HCT116 (cell line): ENCODE measurements at regions not wholly inside any gene's neighbourhood (a gene's known extent, or its start where the extent isn't known, plus 50 kb on each side); places are given as distances from the start of the nearest gene placed in this dataset.
A peak's percentile ranks its signal among the peaks of the same experiment; 100 is the strongest.

Experiments used
- ATAC-seq: fragments of 200-7000 bp; cut with Tn5 transposase; 2 replicates; pipeline ENCODE4 v1.9.1; 2020; ENCODE audit warnings: mild to moderate bottlenecking, moderate library complexity
- BruUV-seq: library from RNA; stranded (reverse); fragments of 400-500 nt; replicated peaks from 2 replicates; lab custom pipeline; 2021; lab: Mats Ljungman, UMichigan
- CTCF ChIA-PET: fragments of 300-600 bp; sonication (Branson Sonifier 250); formaldehyde crosslinking; loops from one replicate; lab custom pipeline; 2021; ENCODE audit warnings: antibody characterized with exemption; lab: Charles Lee
- POLR2A ChIA-PET: fragments of 300-600, 350-600 bp; sonication (Branson Sonifier 250); formaldehyde crosslinking; loops from one replicate; lab custom pipeline; 2021; ENCODE audit warnings: antibody characterized with exemption; lab: Charles Lee
- RAD21 ChIA-PET, 2 experiments: fragments of 300-600 bp; sonication (Branson Sonifier 250); formaldehyde crosslinking; loops; one replicate each; lab custom pipeline; 2023; ENCODE audit warnings: low total read pairs in 2 of 2; ENCODE audit not compliant: uncharacterized antibody in 2 of 2, unreplicated experiment in 2 of 2, low non-redundant PET in 1 of 2; lab: Charles Lee
- DNase-seq: peaks from one replicate; pipeline ENCODE4 v3.0.0-alpha.2; 2010; ENCODE audit warnings: low read depth, low spot score
- H2AFZ ChIP-seq: fragments of 200-600 bp; shearing (Covaris generic), sonication (generic); 2 replicates; pipeline ENCODE4 v1.6.1; 2017; ENCODE audit warnings: low read depth, mixed run types, mixed read lengths, antibody characterized with exemption, low read length; ENCODE audit not compliant: poor library complexity, severe bottlenecking
- H3K27ac ChIP-seq: 2 replicates; pipeline ENCODE4 v1.5.1; 2012; ENCODE audit warnings: low read depth, low read length
- H3K27me3 ChIP-seq: fragments of 200-600 bp; sonication (generic); 2 replicates; pipeline ENCODE4 v1.6.1; 2016; ENCODE audit warnings: mixed run types, low read length, mixed read lengths; ENCODE audit not compliant: insufficient read depth
- H3K36me3 ChIP-seq, 2 experiments: fragments of 200-500 bp in 1 of 2; fragments of 200-600 bp in 1 of 2; sonication (Bioruptor generic) in 1 of 2; sonication (generic) in 1 of 2; 2 replicates each; pipeline versions ENCODE4 v1.5.1 to v1.6.1; 2014 to 2016; ENCODE audit warnings: low read length in 2 of 2, inconsistent platforms in 1 of 2, mixed read lengths in 1 of 2, mixed run types in 1 of 2; ENCODE audit not compliant: insufficient read depth in 2 of 2, control insufficient read depth in 1 of 2
- H3K4me1 ChIP-seq, 2 experiments: fragments of 200-600 bp in 1 of 2; sonication (generic) in 1 of 2; 2 replicates each; pipeline versions ENCODE4 v1.5.1 to v1.6.1; 2012 to 2017; ENCODE audit warnings: low read length in 2 of 2, inconsistent platforms in 1 of 2, mild to moderate bottlenecking in 1 of 2, mixed read lengths in 1 of 2, mixed run types in 1 of 2, moderate library complexity in 1 of 2; ENCODE audit not compliant: insufficient read depth in 2 of 2, control insufficient read depth in 1 of 2
- H3K4me2 ChIP-seq: fragments of 200-600 bp; sonication (generic); 2 replicates; pipeline ENCODE4 v1.6.1; 2017; ENCODE audit warnings: mixed run types, low read length, mixed read lengths
- H3K4me3 ChIP-seq, 2 experiments: fragments of 200-600 bp in 1 of 2; sonication (generic) in 1 of 2; replicated peaks in 1 of 2; 2 replicates each; pipeline ENCODE4 v1.5.1; 2011 to 2016; ENCODE audit warnings: low read length in 2 of 2, control low read depth in 1 of 2, low read depth in 1 of 2, mild to moderate bottlenecking in 1 of 2, mixed read lengths in 1 of 2, mixed run types in 1 of 2
- H3K79me2 ChIP-seq: fragments of 200-600 bp; sonication (generic); 2 replicates; pipeline ENCODE4 v1.6.1; 2017; ENCODE audit warnings: mild to moderate bottlenecking, mixed run types, low read length, moderate library complexity, mixed read lengths; ENCODE audit not compliant: insufficient read depth
- H3K9ac ChIP-seq: fragments of 200-600 bp; sonication (generic); 2 replicates; pipeline ENCODE4 v1.6.1; 2016; ENCODE audit warnings: low read length, mixed read lengths
- H3K9me2 ChIP-seq: fragments of 200-600 bp; sonication (generic), shearing (Covaris generic); 2 replicates; pipeline ENCODE4 v1.6.1; 2017; ENCODE audit warnings: mixed run types, mild to moderate bottlenecking, moderate library complexity; ENCODE audit not compliant: insufficient read depth
- H3K9me3 ChIP-seq, 2 experiments: fragments of 200-500 bp in 1 of 2; fragments of 200-600 bp in 1 of 2; sonication (Bioruptor generic) in 1 of 2; sonication (generic) in 1 of 2; 2 replicates each; pipeline ENCODE4 v1.6.1; 2014 to 2017; ENCODE audit warnings: low read length in 2 of 2, mixed read lengths in 2 of 2, inconsistent platforms in 1 of 2, low read depth in 1 of 2, mild to moderate bottlenecking in 1 of 2, mixed run types in 1 of 2, moderate library complexity in 1 of 2; ENCODE audit not compliant: control insufficient read depth in 1 of 2, insufficient read depth in 1 of 2
- H4K20me1 ChIP-seq: fragments of 200-600 bp; sonication (generic), shearing (Covaris generic); 2 replicates; pipeline ENCODE4 v1.6.1; 2017; ENCODE audit warnings: mixed run types, mild to moderate bottlenecking, moderate library complexity; ENCODE audit not compliant: insufficient read depth
- CBX3 ChIP-seq: IDR thresholded peaks from 2 replicates; pipeline ENCODE4 v1.6.1; 2012; ENCODE audit warnings: low read depth
- CEBPB ChIP-seq: IDR thresholded peaks from 2 replicates; pipeline ENCODE4 v1.6.1; 2012; ENCODE audit warnings: low read depth
- EGR1 ChIP-seq: IDR thresholded peaks from 2 replicates; pipeline ENCODE4 v1.6.1; 2012; ENCODE audit warnings: low read depth
- EZH2phosphoT487 ChIP-seq: fragments of 200-600 bp; IDR thresholded peaks from 2 replicates; pipeline ENCODE4 v1.6.1; 2018; ENCODE audit warnings: antibody characterized with exemption, borderline replicate concordance
- JUND ChIP-seq: IDR thresholded peaks from 2 replicates; pipeline ENCODE4 v1.6.1; 2012
- SP1 ChIP-seq: IDR thresholded peaks from 2 replicates; pipeline ENCODE4 v1.6.1; 2012; ENCODE audit warnings: low read depth
- TCF7L2 ChIP-seq: IDR thresholded peaks from 2 replicates; pipeline ENCODE4 v1.7.0; 2011; ENCODE audit warnings: borderline replicate concordance, inconsistent platforms; ENCODE audit not compliant: insufficient read depth, insufficient read length; ENCODE audit errors: extremely low read depth
- YY1 ChIP-seq: IDR thresholded peaks from 2 replicates; pipeline ENCODE4 v1.6.1; 2011; ENCODE audit warnings: low read length, low read depth, moderate library complexity, mild to moderate bottlenecking; ENCODE audit not compliant: insufficient replicate concordance; ENCODE audit errors: extremely low read depth
- intact Hi-C: fragments of 100-400 bp; cut with micrococcal nuclease; formaldehyde crosslinking; loops from 2 replicates; pipeline ENCODE4 v1.10.0; 2022
- TF ChIP-seq, protein P1 (sequence below), 3 experiments: fragments of 200-600 bp in 1 of 3; sonication (generic) in 1 of 3; IDR thresholded peaks in 2 of 3; conservative IDR thresholded peaks in 1 of 3; 2 replicates each; pipeline ENCODE4 v1.5.1; 2012 to 2017; ENCODE audit warnings: low read depth in 2 of 3, low read length in 2 of 3, antibody characterized with exemption in 1 of 3, borderline replicate concordance in 1 of 3, control low read depth in 1 of 3, mild to moderate bottlenecking in 1 of 3, mixed read lengths in 1 of 3, mixed run types in 1 of 3, moderate library complexity in 1 of 3; ENCODE audit not compliant: insufficient read depth in 1 of 3
- TF ChIP-seq, protein P2 (sequence below): IDR thresholded peaks from 2 replicates; pipeline ENCODE4 v1.6.1; 2012
- TF ChIP-seq, protein P3 (sequence below): IDR thresholded peaks from 2 replicates; pipeline ENCODE4 v1.6.1; 2012; ENCODE audit warnings: low read depth

DNA sequence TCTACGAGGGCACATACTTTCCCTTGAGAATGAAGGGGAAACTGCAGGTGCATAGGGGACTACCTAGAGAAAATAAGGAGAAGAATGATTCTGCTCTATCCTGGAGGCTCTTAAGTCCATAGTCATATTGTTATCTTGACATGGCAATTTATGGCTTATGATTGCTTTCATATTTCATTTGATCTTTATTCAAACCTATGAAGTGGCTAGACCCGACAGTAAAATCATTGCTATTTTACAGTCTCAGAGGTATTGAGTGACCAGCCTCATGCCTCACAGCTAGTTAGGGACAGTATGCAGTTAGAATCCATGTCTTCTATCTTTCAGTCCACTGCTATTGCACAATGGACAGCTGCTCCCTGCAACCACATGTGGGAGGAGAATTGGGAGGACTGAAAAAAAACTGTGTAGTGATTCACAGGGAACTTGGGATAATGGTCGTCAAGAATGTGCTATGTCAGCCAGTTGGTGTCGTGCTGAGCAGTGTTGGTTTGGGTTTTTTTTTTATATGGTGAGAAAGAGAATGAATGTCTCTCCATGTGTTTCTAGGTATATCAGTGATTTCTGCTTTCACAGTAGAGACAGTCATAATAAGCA lies 63.2 kb upstream of the SPPL2A start:
- peak overlapping the region; percentile 41 for H3K4me2 ChIP-seq
- H3K79me2 ChIP-seq: no peaks in the 10 kb centered on the region
- intact Hi-C loops: no loop called here
- H3K9me3 ChIP-seq: no peaks in the 10 kb centered on the region
- no peak overlapping the region for H3K27ac ChIP-seq
- no peak overlapping the region for H3K9ac ChIP-seq
- TF ChIP-seq, protein P1, sequence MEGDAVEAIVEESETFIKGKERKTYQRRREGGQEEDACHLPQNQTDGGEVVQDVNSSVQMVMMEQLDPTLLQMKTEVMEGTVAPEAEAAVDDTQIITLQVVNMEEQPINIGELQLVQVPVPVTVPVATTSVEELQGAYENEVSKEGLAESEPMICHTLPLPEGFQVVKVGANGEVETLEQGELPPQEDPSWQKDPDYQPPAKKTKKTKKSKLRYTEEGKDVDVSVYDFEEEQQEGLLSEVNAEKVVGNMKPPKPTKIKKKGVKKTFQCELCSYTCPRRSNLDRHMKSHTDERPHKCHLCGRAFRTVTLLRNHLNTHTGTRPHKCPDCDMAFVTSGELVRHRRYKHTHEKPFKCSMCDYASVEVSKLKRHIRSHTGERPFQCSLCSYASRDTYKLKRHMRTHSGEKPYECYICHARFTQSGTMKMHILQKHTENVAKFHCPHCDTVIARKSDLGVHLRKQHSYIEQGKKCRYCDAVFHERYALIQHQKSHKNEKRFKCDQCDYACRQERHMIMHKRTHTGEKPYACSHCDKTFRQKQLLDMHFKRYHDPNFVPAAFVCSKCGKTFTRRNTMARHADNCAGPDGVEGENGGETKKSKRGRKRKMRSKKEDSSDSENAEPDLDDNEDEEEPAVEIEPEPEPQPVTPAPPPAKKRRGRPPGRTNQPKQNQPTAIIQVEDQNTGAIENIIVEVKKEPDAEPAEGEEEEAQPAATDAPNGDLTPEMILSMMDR (IDR thresholded peaks at IDR 0.05 in 2 of 3, conservative IDR thresholded peaks at IDR 0.05 in 1 of 3; ENCODE audit: borderline replicate concordance in 1 of 3, insufficient read depth in 1 of 3, low read depth in 2 of 3, low read length in 2 of 3): no peak
- TF ChIP-seq CEBPB (peak; percentile 94), TCF7L2 (no peak), CBX3 (no peak), YY1 (no peak), EZH2phosphoT487 (no peak), EGR1 (no peak), JUND (no peak), SP1 (no peak)
- TF ChIP-seq, protein P2, sequence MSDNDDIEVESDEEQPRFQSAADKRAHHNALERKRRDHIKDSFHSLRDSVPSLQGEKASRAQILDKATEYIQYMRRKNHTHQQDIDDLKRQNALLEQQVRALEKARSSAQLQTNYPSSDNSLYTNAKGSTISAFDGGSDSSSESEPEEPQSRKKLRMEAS: peak; percentile 42; the same call in 1 of the 2 replicates
- TF ChIP-seq, protein P3, sequence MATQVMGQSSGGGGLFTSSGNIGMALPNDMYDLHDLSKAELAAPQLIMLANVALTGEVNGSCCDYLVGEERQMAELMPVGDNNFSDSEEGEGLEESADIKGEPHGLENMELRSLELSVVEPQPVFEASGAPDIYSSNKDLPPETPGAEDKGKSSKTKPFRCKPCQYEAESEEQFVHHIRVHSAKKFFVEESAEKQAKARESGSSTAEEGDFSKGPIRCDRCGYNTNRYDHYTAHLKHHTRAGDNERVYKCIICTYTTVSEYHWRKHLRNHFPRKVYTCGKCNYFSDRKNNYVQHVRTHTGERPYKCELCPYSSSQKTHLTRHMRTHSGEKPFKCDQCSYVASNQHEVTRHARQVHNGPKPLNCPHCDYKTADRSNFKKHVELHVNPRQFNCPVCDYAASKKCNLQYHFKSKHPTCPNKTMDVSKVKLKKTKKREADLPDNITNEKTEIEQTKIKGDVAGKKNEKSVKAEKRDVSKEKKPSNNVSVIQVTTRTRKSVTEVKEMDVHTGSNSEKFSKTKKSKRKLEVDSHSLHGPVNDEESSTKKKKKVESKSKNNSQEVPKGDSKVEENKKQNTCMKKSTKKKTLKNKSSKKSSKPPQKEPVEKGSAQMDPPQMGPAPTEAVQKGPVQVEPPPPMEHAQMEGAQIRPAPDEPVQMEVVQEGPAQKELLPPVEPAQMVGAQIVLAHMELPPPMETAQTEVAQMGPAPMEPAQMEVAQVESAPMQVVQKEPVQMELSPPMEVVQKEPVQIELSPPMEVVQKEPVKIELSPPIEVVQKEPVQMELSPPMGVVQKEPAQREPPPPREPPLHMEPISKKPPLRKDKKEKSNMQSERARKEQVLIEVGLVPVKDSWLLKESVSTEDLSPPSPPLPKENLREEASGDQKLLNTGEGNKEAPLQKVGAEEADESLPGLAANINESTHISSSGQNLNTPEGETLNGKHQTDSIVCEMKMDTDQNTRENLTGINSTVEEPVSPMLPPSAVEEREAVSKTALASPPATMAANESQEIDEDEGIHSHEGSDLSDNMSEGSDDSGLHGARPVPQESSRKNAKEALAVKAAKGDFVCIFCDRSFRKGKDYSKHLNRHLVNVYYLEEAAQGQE: no peak
- ChIA-PET CTCF (interaction anchor here (0.6 kb wide), 1 partner anchor 214 kb away, joined by 3 read pairs; no protein-coding TSS in a partner anchor), RAD21 (no interaction called here), POLR2A (no interaction called here)
- DNase-seq: peak; percentile 27
- H3K36me3 ChIP-seq: no peaks in the 10 kb centered on the region
- BruUV-seq: no TSS peak
- H4K20me1 ChIP-seq: no peaks in the 10 kb centered on the region
- H2AFZ ChIP-seq: peak overlapping the region; percentile 75
- H3K9me2 ChIP-seq: no peaks in the 10 kb centered on the region
- H3K4me3 ChIP-seq: no peak overlapping the region
- peak; percentile 83 for ATAC-seq
- H3K27me3 ChIP-seq: no peaks in the 10 kb centered on the region
- H3K4me1 ChIP-seq: peaks cover 7 to 23% of the 10 kb centered on the region in 2 experiments; a peak in 3 of 4 replicates
